ENCODE measurements at regions not wholly inside any gene's neighbourhood (a gene's known extent, or its start where the extent isn't known, plus 50 kb on each side); places are given as distances from the start of the nearest gene placed in this dataset.
"Not testable (repeated sequence)": the region's sequence is repeated elsewhere in the genome, so short reads cannot be mapped to it uniquely, and the experiment has no call there.

GRCh38 chr5:39785410-39785809 lies 360.6 kb upstream of the DAB2 start:
- no peak for DNase-seq

GRCh38 chr5:39783756-39784421 lies 359.1 kb upstream of the DAB2 start:
- no peak for DNase-seq

- DNase-seq: no peak
Measured at GRCh38 chr5:39780347-39780746, 355.6 kb upstream of the DAB2 start.

GRCh38 chr5:39779831-39780230 lies 355.1 kb upstream of the DAB2 start:
- no peak for DNase-seq

- no peak for DNase-seq
Measured at GRCh38 chr5:39775797-39776365, 351.1 kb upstream of the DAB2 start.

GRCh38 chr5:39775086-39775796 lies 350.5 kb upstream of the DAB2 start:
- DNase-seq: no peak

GRCh38 chr5:39774605-39775004 lies 349.8 kb upstream of the DAB2 start:
- DNase-seq: no peak

GRCh38 chr5:39772307-39772706 lies 347.5 kb upstream of the DAB2 start:
- DNase-seq: no peak

- no peak for DNase-seq
Measured at GRCh38 chr5:39767916-39768315, 343.1 kb upstream of the DAB2 start.

GRCh38 chr5:39765366-39765765 lies 340.6 kb upstream of the DAB2 start:
- DNase-seq: no peak

GRCh38 chr5:39762761-39763160 lies 338.0 kb upstream of the DAB2 start:
- DNase-seq: no peak

GRCh38 chr5:39761199-39761950 lies 336.6 kb upstream of the DAB2 start:
- no peak for DNase-seq

GRCh38 chr5:39760385-39761198 lies 335.8 kb upstream of the DAB2 start:
- no peak for DNase-seq

GRCh38 chr5:39759701-39760100 lies 334.9 kb upstream of the DAB2 start:
- no peak for DNase-seq

GRCh38 chr5:39758426-39758825 lies 333.6 kb upstream of the DAB2 start:
- DNase-seq: no peak

GRCh38 chr5:39757131-39757530 lies 332.4 kb upstream of the DAB2 start:
- no peak for DNase-seq

GRCh38 chr5:39755986-39756385 lies 331.2 kb upstream of the DAB2 start:
- DNase-seq: no peak

- DNase-seq: no peak
Measured at GRCh38 chr5:39755452-39755851, 330.7 kb upstream of the DAB2 start.

GRCh38 chr5:39753747-39754146 lies 329.0 kb upstream of the DAB2 start:
- DNase-seq: not testable (repeated sequence)

GRCh38 chr5:39750661-39751060 lies 325.9 kb upstream of the DAB2 start:
- DNase-seq: no peak

GRCh38 chr5:39742916-39743315 lies 318.1 kb upstream of the DAB2 start:
- no peak for DNase-seq

GRCh38 chr5:39740404-39740803 lies 315.6 kb upstream of the DAB2 start:
- no peak for DNase-seq

GRCh38 chr5:39732166-39732565 lies 307.4 kb upstream of the DAB2 start:
- DNase-seq: no peak

Data from central memory CD4-positive, alpha-beta T cell (primary cell).